AG04450 (cell line): ENCODE measurements at regions not wholly inside any gene's neighbourhood (a gene's known extent, or its start where the extent isn't known, plus 50 kb on each side); places are given as distances from the start of the nearest gene placed in this dataset.

Experiments used
- CTCF ChIA-PET: fragments of 300-600, 350-600 bp; formaldehyde crosslinking; extraction: SDS; loops from one replicate; lab custom pipeline; 2022; ENCODE audit warnings: antibody characterized with exemption, inconsistent platforms; lab: Charles Lee
- POLR2A ChIA-PET: fragments of 350-600 bp; formaldehyde crosslinking; extraction: SDS; loops from one replicate; lab custom pipeline; 2021; ENCODE audit warnings: antibody characterized with exemption, inconsistent platforms; lab: Yijun Ruan, JAX
- DNase-seq: peaks from one replicate; pipeline ENCODE4 v3.0.0-alpha.2; 2011; ENCODE audit warnings: low read depth, low spot score
- H3K27ac ChIP-seq: one replicate; pipeline ENCODE4 v1.5.1; 2012; ENCODE audit warnings: low read depth, low read length, control low read depth
- H3K27me3 ChIP-seq: one replicate; pipeline ENCODE4 v1.6.0; 2012; ENCODE audit warnings: low read length; ENCODE audit not compliant: control insufficient read depth, insufficient read depth
- H3K4me3 ChIP-seq: 2 replicates; pipeline ENCODE4 v1.5.1; 2011; ENCODE audit warnings: mild to moderate bottlenecking, low read depth, low read length, control low read depth
- H3K9me3 ChIP-seq: 2 replicates; pipeline ENCODE4 v1.5.1; 2012; ENCODE audit warnings: low read length; ENCODE audit not compliant: control insufficient read depth, insufficient read depth
- TF ChIP-seq, protein P1 (sequence below): IDR thresholded peaks from 2 replicates; pipeline ENCODE4 v1.5.1; 2011; ENCODE audit warnings: low read depth, low read length, control low read depth, inconsistent platforms

DNA sequence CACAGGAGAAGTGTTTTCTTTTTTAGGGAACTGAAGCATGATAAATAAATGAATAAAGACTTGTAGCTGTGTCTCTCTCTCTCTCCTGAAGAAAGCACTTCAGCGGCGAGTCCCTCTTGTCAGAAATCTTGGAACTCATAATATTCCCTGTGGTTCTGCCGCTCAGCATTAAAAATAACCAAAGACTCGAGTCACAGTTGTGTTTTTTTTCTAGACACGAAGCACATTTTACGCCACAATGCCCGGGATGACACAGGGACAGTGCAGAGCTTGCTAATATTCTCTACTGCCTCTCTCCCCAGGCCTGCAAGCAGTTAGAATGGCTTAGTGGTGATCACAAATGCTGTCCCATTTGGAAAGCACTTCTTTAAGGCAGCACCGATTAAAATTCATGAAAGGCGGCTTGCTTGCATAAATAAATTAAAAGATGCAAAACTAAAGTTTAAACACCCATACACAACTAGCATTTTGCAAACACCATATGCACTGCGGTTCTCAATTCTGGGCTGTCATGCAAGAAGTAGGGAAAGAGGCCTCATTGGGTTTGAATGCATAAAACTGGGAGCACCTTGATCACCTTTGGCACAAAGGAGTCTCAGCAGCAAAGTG, 597.4 kb downstream of the SOX6 start:
- no peaks in the 10 kb centered on the region for H3K9me3 ChIP-seq
- H3K27me3 ChIP-seq = peaks cover 9% of the 10 kb centered on the region
- ChIA-PET CTCF (no interaction called here), POLR2A (no interaction called here)
- TF ChIP-seq, protein P1, sequence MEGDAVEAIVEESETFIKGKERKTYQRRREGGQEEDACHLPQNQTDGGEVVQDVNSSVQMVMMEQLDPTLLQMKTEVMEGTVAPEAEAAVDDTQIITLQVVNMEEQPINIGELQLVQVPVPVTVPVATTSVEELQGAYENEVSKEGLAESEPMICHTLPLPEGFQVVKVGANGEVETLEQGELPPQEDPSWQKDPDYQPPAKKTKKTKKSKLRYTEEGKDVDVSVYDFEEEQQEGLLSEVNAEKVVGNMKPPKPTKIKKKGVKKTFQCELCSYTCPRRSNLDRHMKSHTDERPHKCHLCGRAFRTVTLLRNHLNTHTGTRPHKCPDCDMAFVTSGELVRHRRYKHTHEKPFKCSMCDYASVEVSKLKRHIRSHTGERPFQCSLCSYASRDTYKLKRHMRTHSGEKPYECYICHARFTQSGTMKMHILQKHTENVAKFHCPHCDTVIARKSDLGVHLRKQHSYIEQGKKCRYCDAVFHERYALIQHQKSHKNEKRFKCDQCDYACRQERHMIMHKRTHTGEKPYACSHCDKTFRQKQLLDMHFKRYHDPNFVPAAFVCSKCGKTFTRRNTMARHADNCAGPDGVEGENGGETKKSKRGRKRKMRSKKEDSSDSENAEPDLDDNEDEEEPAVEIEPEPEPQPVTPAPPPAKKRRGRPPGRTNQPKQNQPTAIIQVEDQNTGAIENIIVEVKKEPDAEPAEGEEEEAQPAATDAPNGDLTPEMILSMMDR = no peak
- H3K4me3 ChIP-seq = no peak overlapping the region
- DNase-seq = no peak
- H3K27ac ChIP-seq = no peak overlapping the region

DNA sequence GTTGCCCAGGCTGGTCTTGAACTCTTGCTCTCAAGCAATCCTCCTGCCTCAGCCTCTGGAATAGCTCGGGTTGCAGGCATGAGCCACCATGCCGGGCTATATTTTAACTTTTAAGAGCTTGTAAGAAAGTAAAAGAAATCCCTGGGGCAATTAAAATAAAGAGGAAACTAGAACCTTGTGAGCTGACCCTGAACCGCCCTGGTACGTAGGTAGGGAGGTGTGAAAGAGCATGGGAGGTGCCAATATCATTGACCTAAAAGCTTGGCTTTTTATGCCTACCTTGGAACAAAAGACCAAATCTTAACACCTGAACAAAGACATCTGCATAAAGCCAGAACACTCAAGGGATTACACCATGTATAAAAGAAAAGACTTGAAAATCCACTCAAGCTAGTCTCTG, 595.1 kb downstream of the SOX6 start:
- CTCF ChIA-PET = interaction anchor here (0.6 to 1.2 kb wide), 4 partner anchors 13 to 691 kb away, joined by 3 to 5 read pairs (median 3); no protein-coding TSS in a partner anchor
- Histone ChIP-seq H3K27me3 (peaks cover 9% of the 10 kb centered on the region), H3K9me3 (no peaks in the 10 kb centered on the region), H3K27ac (no peak overlapping the region), H3K4me3 (no peak overlapping the region)
- TF ChIP-seq, protein P1 = no peak
- no peak for DNase-seq
- POLR2A ChIA-PET = interaction anchor here (0.6 kb wide), 1 partner anchor 32 kb away, joined by 3 read pairs; no protein-coding TSS in a partner anchor

DNA sequence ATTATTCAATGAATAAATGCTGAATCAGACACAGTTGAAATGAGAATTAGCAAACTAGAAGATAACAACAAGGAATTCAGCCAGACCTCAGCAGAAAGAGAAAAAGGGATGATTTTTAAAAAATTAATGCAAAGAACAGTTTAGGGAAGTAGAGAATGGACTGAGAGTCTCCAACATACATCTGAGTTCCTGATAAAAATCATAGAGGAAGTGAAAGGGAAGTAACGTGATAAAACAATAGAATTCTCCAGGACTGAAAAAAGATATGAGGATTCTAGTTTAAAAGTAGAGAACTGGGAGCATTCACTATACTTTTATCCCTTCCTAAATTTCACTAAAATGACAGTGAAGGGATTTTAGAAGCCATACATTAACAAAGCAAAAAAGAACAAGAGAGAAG, 592.0 kb downstream of the SOX6 start:
- TF ChIP-seq, protein P1 = no peak
- Histone ChIP-seq H3K4me3 (no peak overlapping the region), H3K27me3 (peaks cover 6% of the 10 kb centered on the region), H3K27ac (no peak overlapping the region), H3K9me3 (no peaks in the 10 kb centered on the region)
- no peak for DNase-seq
- ChIA-PET POLR2A (interaction anchor here (0.6 kb wide), 1 partner anchor 41 kb away, joined by 3 read pairs; no protein-coding TSS in a partner anchor), CTCF (no interaction called here)

DNA sequence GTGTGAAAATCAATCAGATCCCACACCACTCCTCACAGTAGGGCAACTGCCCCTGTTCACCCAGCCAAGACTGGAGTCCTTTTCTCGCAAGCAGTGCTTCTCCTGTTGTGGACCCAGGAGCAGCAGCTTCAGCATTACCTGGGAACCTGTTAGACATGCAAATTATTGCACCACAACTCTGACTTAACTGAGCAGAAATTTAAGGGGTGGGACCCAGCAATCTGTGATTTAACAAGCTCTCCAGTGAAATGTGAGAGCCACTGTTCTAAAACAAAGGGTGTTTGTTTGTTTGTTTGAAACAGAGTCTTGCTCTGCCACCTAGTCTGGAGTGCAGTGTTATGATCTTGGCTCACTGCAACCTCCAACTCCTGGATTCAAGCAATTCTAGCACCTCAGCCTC, 591.4 kb downstream of the SOX6 start:
- Histone ChIP-seq H3K4me3 (no peak overlapping the region), H3K27ac (no peak overlapping the region), H3K27me3 (peaks cover 6% of the 10 kb centered on the region), H3K9me3 (no peaks in the 10 kb centered on the region)
- ChIA-PET POLR2A (no interaction called here), CTCF (no interaction called here)
- TF ChIP-seq, protein P1 = no peak
- no peak for DNase-seq

DNA sequence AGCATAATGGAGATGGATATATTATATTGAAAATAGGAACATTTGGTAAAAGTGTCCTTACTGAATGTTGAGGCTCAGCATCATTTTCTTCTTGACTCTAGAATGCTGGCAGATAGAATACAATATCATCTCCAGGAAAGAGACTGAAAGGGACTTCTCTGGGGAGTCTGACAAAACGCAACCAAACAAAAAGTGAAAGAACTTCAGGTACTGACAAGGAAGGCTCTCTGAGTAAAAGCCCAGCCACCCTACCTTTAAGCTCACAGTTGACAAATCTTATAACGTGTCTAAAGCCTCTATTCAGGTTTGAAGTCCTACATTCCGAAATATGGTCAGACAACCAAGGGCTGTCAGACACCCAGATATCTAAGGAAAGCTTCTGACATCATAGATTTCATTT, 590.8 kb downstream of the SOX6 start:
- H3K4me3 ChIP-seq = no peak overlapping the region
- POLR2A ChIA-PET = no interaction called here
- peaks cover 6% of the 10 kb centered on the region for H3K27me3 ChIP-seq
- no peak overlapping the region for H3K27ac ChIP-seq
- CTCF ChIA-PET = no interaction called here
- TF ChIP-seq, protein P1 = no peak
- DNase-seq = no peak
- no peaks in the 10 kb centered on the region for H3K9me3 ChIP-seq
